SK-N-SH (cell line): ENCODE measurements at regions not wholly inside any gene's neighbourhood (a gene's known extent, or its start where the extent isn't known, plus 50 kb on each side); places are given as distances from the start of the nearest gene placed in this dataset.

Experiments used
- CTCF ChIA-PET: fragments of 300-600, 350-600 bp; formaldehyde crosslinking; extraction: SDS; loops from one replicate; lab custom pipeline; 2021; lab: Yijun Ruan, JAX
- POLR2A ChIA-PET: fragments of 350-600 bp; sonication (Branson Sonifier 250); formaldehyde crosslinking; extraction: SDS; loops from one replicate; lab custom pipeline; 2020; ENCODE audit warnings: antibody characterized with exemption, inconsistent platforms; lab: Yijun Ruan, JAX
- DNase-seq: peaks from one replicate; pipeline ENCODE4 v3.0.0; 2012
- H2AFZ ChIP-seq: fragments of 200-600 bp; sonication (generic); 2 replicates; pipeline ENCODE4 v1.8.1; 2016; ENCODE audit warnings: antibody characterized with exemption, mild to moderate bottlenecking, low read depth
- H3F3A ChIP-seq: fragments of 200-600 bp; sonication (generic); replicated peaks from 2 replicates; pipeline ENCODE3; 2016; ENCODE audit warnings: antibody characterized with exemption, mild to moderate bottlenecking; ENCODE audit not compliant: insufficient read depth
- H3K27ac ChIP-seq, 2 experiments: fragments of 200-500 bp in 1 of 2; fragments of 200-600 bp in 1 of 2; sonication (Bioruptor generic) in 1 of 2; sonication (generic), shearing (Covaris generic) in 1 of 2; 2 replicates each; pipeline versions ENCODE4 v1.5.1 to v1.6.1; 2014 to 2016; ENCODE audit warnings: low read depth in 2 of 2, inconsistent platforms in 1 of 2, low read length in 1 of 2, mild to moderate bottlenecking in 1 of 2, mixed read lengths in 1 of 2
- H3K27me3 ChIP-seq: fragments of 200-600 bp; sonication (generic), shearing (Covaris generic); 2 replicates; pipeline ENCODE4 v1.6.1; 2016; ENCODE audit warnings: mixed run types; ENCODE audit not compliant: insufficient read depth
- H3K36me3 ChIP-seq, 2 experiments: fragments of 200-500 bp in 1 of 2; fragments of 200-600 bp in 1 of 2; sonication (Bioruptor generic) in 1 of 2; sonication (generic) in 1 of 2; replicated peaks in 1 of 2; 2 replicates each; pipeline versions ENCODE3 to v1.5.1; 2014 to 2016; ENCODE audit warnings: low read length in 1 of 2, mild to moderate bottlenecking in 1 of 2; ENCODE audit not compliant: insufficient read depth in 2 of 2, control insufficient read depth in 1 of 2
- H3K4me1 ChIP-seq, 2 experiments: fragments of 200-500 bp in 1 of 2; fragments of 200-600 bp in 1 of 2; sonication (Bioruptor generic) in 1 of 2; sonication (generic), shearing (Covaris generic) in 1 of 2; 2 replicates each; pipeline versions ENCODE4 v1.5.1 to v1.6.1; 2014 to 2016; ENCODE audit warnings: low read depth in 1 of 2, low read length in 1 of 2, mixed run types in 1 of 2; ENCODE audit not compliant: insufficient read depth in 2 of 2, control insufficient read depth in 1 of 2
- H3K4me2 ChIP-seq: fragments of 200-600 bp; sonication (generic), shearing (Covaris generic); 2 replicates; pipeline ENCODE4 v1.6.1; 2017; ENCODE audit warnings: mixed run types
- H3K4me3 ChIP-seq, 2 experiments: fragments of 200-500 bp in 1 of 2; fragments of 200-600 bp in 1 of 2; sonication (Bioruptor generic) in 1 of 2; sonication (generic), shearing (Covaris generic) in 1 of 2; 2 replicates each; pipeline versions ENCODE4 v1.5.1 to v1.8.1; 2014 to 2016; ENCODE audit warnings: low read depth in 2 of 2, inconsistent platforms in 1 of 2, low read length in 1 of 2, mild to moderate bottlenecking in 1 of 2, mixed read lengths in 1 of 2, moderate library complexity in 1 of 2
- H3K79me2 ChIP-seq: fragments of 200-600 bp; sonication (generic); 2 replicates; pipeline ENCODE4 v1.8.1; 2017; ENCODE audit warnings: mild to moderate bottlenecking; ENCODE audit not compliant: insufficient read depth
- H3K9ac ChIP-seq: fragments of 200-600 bp; sonication (generic); 2 replicates; pipeline ENCODE4 v1.6.1; 2017; ENCODE audit warnings: mixed run types
- H3K9me2 ChIP-seq: fragments of 200-600 bp; sonication (generic); 2 replicates; pipeline ENCODE4 v1.6.1; 2017; ENCODE audit warnings: mixed run types
- H3K9me3 ChIP-seq: fragments of 200-600 bp; sonication (generic); 2 replicates; pipeline ENCODE4 v1.6.1; 2017; ENCODE audit warnings: mixed run types, mild to moderate bottlenecking, moderate library complexity
- H4K20me1 ChIP-seq: fragments of 200-600 bp; sonication (generic); 2 replicates; pipeline ENCODE4 v1.6.1; 2017; ENCODE audit warnings: mild to moderate bottlenecking, mixed run types; ENCODE audit not compliant: insufficient read depth
- CTCF ChIP-seq: fragments of 200-600 bp; sonication (generic); IDR thresholded peaks from 2 replicates; pipeline ENCODE4 v1.6.1; 2017; ENCODE audit warnings: antibody characterized with exemption, mild to moderate bottlenecking, moderate library complexity
- ELF1 ChIP-seq: IDR thresholded peaks from 2 replicates; pipeline ENCODE4 v1.4.0; 2012
- EP300 ChIP-seq, 2 experiments: IDR thresholded peaks; 2 replicates each; pipeline versions ENCODE4 v1.4.0 to v1.6.1; 2012; ENCODE audit warnings: borderline replicate concordance in 1 of 2, low read depth in 1 of 2, low read length in 1 of 2
- FOSL2 ChIP-seq: IDR thresholded peaks from 2 replicates; pipeline ENCODE4 v1.4.0; 2012; ENCODE audit warnings: low read depth, mild to moderate bottlenecking, moderate library complexity, borderline replicate concordance
- FOXJ3 ChIP-seq: sonication (generic); formaldehyde crosslinking; IDR thresholded peaks from 2 replicates; pipeline ENCODE4 v1.5.1; 2020; ENCODE audit warnings: mild to moderate bottlenecking, missing genetic modification reagents
- GATA2 ChIP-seq: sonication (generic); formaldehyde crosslinking; IDR thresholded peaks from 2 replicates; pipeline ENCODE4 v1.5.0; 2020; ENCODE audit warnings: mild to moderate bottlenecking, missing genetic modification reagents
- MXI1 ChIP-seq: IDR thresholded peaks from 2 replicates; pipeline ENCODE4 v1.6.1; 2012; ENCODE audit warnings: mild to moderate bottlenecking, low read depth, low read length, improper control_type of control experiment
- NRF1 ChIP-seq: IDR thresholded peaks from 2 replicates; pipeline ENCODE4 v1.6.1; 2012; ENCODE audit warnings: low read depth, mild to moderate bottlenecking, low read length
- RCOR1 ChIP-seq: fragments of 150-350 bp; IDR thresholded peaks from 2 replicates; pipeline ENCODE4 v1.6.1; 2017; ENCODE audit warnings: antibody characterized with exemption, low read length
- REST ChIP-seq: IDR thresholded peaks from 2 replicates; pipeline ENCODE4 v1.6.1; 2012; ENCODE audit warnings: mild to moderate bottlenecking, low read depth, low read length, moderate library complexity
- RFX5 ChIP-seq: IDR thresholded peaks from 2 replicates; pipeline ENCODE4 v1.6.1; 2012; ENCODE audit warnings: mild to moderate bottlenecking, improper control_type of control experiment, low read length
- SIN3A ChIP-seq: IDR thresholded peaks from 2 replicates; pipeline ENCODE4 v1.6.1; 2012; ENCODE audit warnings: low read depth, mild to moderate bottlenecking, low read length, moderate library complexity, borderline replicate concordance
- TCF12 ChIP-seq: IDR thresholded peaks from 2 replicates; pipeline ENCODE4 v1.4.0; 2012
- TEAD4 ChIP-seq: IDR thresholded peaks from 2 replicates; pipeline ENCODE4 v1.4.0; 2012; ENCODE audit warnings: mild to moderate bottlenecking, borderline replicate concordance; ENCODE audit not compliant: insufficient read depth
- WGBS: methylation state at CpG from one replicate; pipeline ENCODE4 v1.1.6; 2017; ENCODE audit warnings: low lambda C conversion rate; 5-methylcytosine and 5-hydroxymethylcytosine counted together

- Histone ChIP-seq H3F3A (no peaks in the 10 kb centered on the region), H4K20me1 (no peaks in the 10 kb centered on the region), H3K27me3 (no peaks in the 10 kb centered on the region), H3K9ac (no peak overlapping the region), H3K27ac (no peak overlapping the region), H3K4me3 (no peak overlapping the region), H3K4me2 (no peak overlapping the region), H3K36me3 (no peaks in the 10 kb centered on the region), H3K79me2 (no peaks in the 10 kb centered on the region), H2AFZ (0 out of 2 replicates have a peak overlapping the region, but pooled peaks have one; percentile 17), H3K4me1 (peaks cover 0 to 6% of the 10 kb centered on the region in 2 experiments; a peak in 2 of 4 replicates), H3K9me2 (no peaks in the 10 kb centered on the region; the same call in 1 of the 2 replicates), H3K9me3 (no peaks in the 10 kb centered on the region)
- TF ChIP-seq EP300 (IDR thresholded peaks at IDR 0.05; ENCODE audit: borderline replicate concordance in 1 of 2, low read depth in 1 of 2, low read length in 1 of 2) (no peak), REST (no peak), CTCF (no peak), FOSL2 (no peak), FOXJ3 (CRISPR knock-in tag) (no peak), SIN3A (no peak), NRF1 (no peak), RFX5 (no peak), GATA2 (CRISPR knock-in tag) (no peak), TCF12 (no peak), RCOR1 (no peak), MXI1 (no peak), ELF1 (no peak), TEAD4 (no peak)
- CTCF ChIA-PET: no interaction called here
- WGBS: 86% methylated on average over 5 of the region's 5 CpGs
- no peak for DNase-seq
- POLR2A ChIA-PET: no interaction called here
Observed at GRCh38 chr18:56003720-56004088, 415.7 kb upstream of the TCF4 start.
